HepG2 (cell line): ENCODE measurements at regions not wholly inside any gene's neighbourhood (a gene's known extent, or its start where the extent isn't known, plus 50 kb on each side); places are given as distances from the start of the nearest gene placed in this dataset.

ENCODE experiments used
- ATAC-seq: fragments of 200-7000 bp; cut with Tn5 transposase; 3 replicates; pipeline ENCODE4 v1.9.1; 2020; ENCODE audit warnings: mild to moderate bottlenecking, moderate library complexity
- BruUV-seq: library from RNA; stranded (reverse); fragments of 400-500 nt; replicated peaks from 2 replicates; lab custom pipeline; 2021; lab: Mats Ljungman, UMichigan
- CTCF ChIA-PET: fragments of 300-600 bp; formaldehyde crosslinking; extraction: SDS; loops from one replicate; lab custom pipeline; 2021; ENCODE audit warnings: low total read pairs, inconsistent platforms, low intra/inter-chr PET ratio; lab: Yijun Ruan, JAX
- POLR2A ChIA-PET: fragments of 350-600 bp; sonication (Branson Sonifier 250); formaldehyde crosslinking; loops from one replicate; lab custom pipeline; 2020; ENCODE audit warnings: antibody characterized with exemption, inconsistent platforms; lab: Yijun Ruan, JAX
- DNase-seq: peaks from one replicate; pipeline ENCODE4 v3.0.0-alpha.2; 2015; ENCODE audit warnings: low spot score
- FAIRE-seq: peaks from 3 replicates; lab custom pipeline; 2011; peaks lifted over from hg19 to GRCh38; lab: Jason Lieb, UNC
- H2AFZ ChIP-seq: one replicate; pipeline ENCODE4 v1.6.1; 2011; ENCODE audit warnings: low read length, inconsistent platforms
- H3K27ac ChIP-seq: fragments of 300-600 bp; 3 replicates; pipeline ENCODE4 v1.8.0; 2011; ENCODE audit warnings: mixed run types, mild to moderate bottlenecking, mixed read lengths, low read length, inconsistent platforms; ENCODE audit not compliant: insufficient read depth; ENCODE audit errors: extremely low read length
- H3K27me3 ChIP-seq, 2 experiments: fragments of 200-600 bp in 1 of 2; 2 replicates in 1 of 2; 3 replicates in 1 of 2; pipeline versions ENCODE4 v1.6.0 to v1.8.0; 2011; ENCODE audit warnings: low read length in 2 of 2, mild to moderate bottlenecking in 2 of 2, moderate library complexity in 2 of 2, inconsistent platforms in 1 of 2; ENCODE audit not compliant: insufficient read depth in 2 of 2, control insufficient read depth in 1 of 2
- H3K36me3 ChIP-seq, 2 experiments: fragments of 200-600 bp in 1 of 2; replicated peaks in 1 of 2; 2 replicates in 1 of 2; 3 replicates in 1 of 2; pipeline versions ENCODE4 v1.5.1 to v1.8.0; 2011; ENCODE audit warnings: low read length in 2 of 2, inconsistent platforms in 1 of 2; ENCODE audit not compliant: insufficient read depth in 2 of 2, control insufficient read depth in 1 of 2
- H3K4me1 ChIP-seq: 2 replicates; pipeline ENCODE4 v1.5.1; 2012; ENCODE audit warnings: low read length, inconsistent platforms; ENCODE audit not compliant: insufficient read depth
- H3K4me2 ChIP-seq: 2 replicates; pipeline ENCODE4 v1.6.0; 2011; ENCODE audit warnings: low read depth, low read length, inconsistent platforms
- H3K4me3 ChIP-seq, 3 experiments: fragments of 200-600 bp in 1 of 3; sonication (generic), shearing (Covaris generic) in 1 of 3; replicated peaks in 1 of 3; 2 replicates each; pipeline ENCODE4 v1.5.1; 2011 to 2016; ENCODE audit warnings: low read length in 3 of 3, inconsistent platforms in 2 of 3, low read depth in 2 of 3, mild to moderate bottlenecking in 2 of 3, control low read depth in 1 of 3, mixed read lengths in 1 of 3; ENCODE audit not compliant: insufficient read depth in 1 of 3
- H3K79me2 ChIP-seq: one replicate; pipeline ENCODE4 v1.6.1; 2011; ENCODE audit warnings: low read length, inconsistent platforms; ENCODE audit not compliant: insufficient read depth
- H3K9ac ChIP-seq: 2 replicates; pipeline ENCODE4 v1.6.0; 2011; ENCODE audit warnings: mild to moderate bottlenecking, low read depth, low read length, inconsistent platforms; ENCODE audit not compliant: insufficient read depth
- H3K9me3 ChIP-seq: 2 replicates; pipeline ENCODE4 v1.5.1; 2012; ENCODE audit warnings: mild to moderate bottlenecking, low read length
- H4K20me1 ChIP-seq: 2 replicates; pipeline ENCODE4 v1.6.0; 2011; ENCODE audit warnings: inconsistent platforms, mild to moderate bottlenecking, low read length, moderate library complexity; ENCODE audit not compliant: insufficient read depth
- ATF6 ChIP-seq: sonication (generic); formaldehyde crosslinking; conservative IDR thresholded peaks from 2 replicates; pipeline ENCODE4 v1.4.0; 2020; ENCODE audit warnings: missing genetic modification reagents
- BCL6 ChIP-seq: IDR thresholded peaks from 2 replicates; pipeline ENCODE4 v1.6.1; 2016; ENCODE audit warnings: missing genetic modification reagents, missing compliant biosample characterization
- CREB1 ChIP-seq, 2 experiments: fragments of 450-650 bp in 1 of 2; IDR thresholded peaks; 2 replicates each; pipeline ENCODE4 v1.6.1; 2016 to 2017; ENCODE audit warnings: control low read depth in 1 of 2, mild to moderate bottlenecking in 1 of 2, missing compliant biosample characterization in 1 of 2, missing genetic modification characterization in 1 of 2
- FOXM1 ChIP-seq: sonication (generic); formaldehyde crosslinking; IDR thresholded peaks from 2 replicates; pipeline ENCODE4 v1.5.0; 2020; ENCODE audit warnings: missing genetic modification reagents
- HOXA7 ChIP-seq: sonication (generic); formaldehyde crosslinking; IDR thresholded peaks from 2 replicates; pipeline ENCODE4 v1.8.1; 2022; ENCODE audit warnings: mild to moderate bottlenecking, missing genetic modification reagents, moderate library complexity
- LRRFIP1 ChIP-seq: sonication (generic); formaldehyde crosslinking; conservative IDR thresholded peaks from 2 replicates; pipeline ENCODE4 v1.4.0; 2020; ENCODE audit warnings: missing genetic modification reagents
- MATR3 ChIP-seq: sonication (generic); formaldehyde crosslinking; IDR thresholded peaks from 2 replicates; pipeline ENCODE4 v1.4.0; 2020; ENCODE audit warnings: missing genetic modification reagents
- MZF1 ChIP-seq: sonication (generic); formaldehyde crosslinking; IDR thresholded peaks from 2 replicates; pipeline ENCODE4 v1.8.1; 2023; ENCODE audit warnings: mild to moderate bottlenecking, missing genetic modification reagents, borderline replicate concordance
- NCOA5 ChIP-seq: sonication (generic); formaldehyde crosslinking; IDR thresholded peaks from 2 replicates; pipeline ENCODE4 v1.4.0; 2020; ENCODE audit warnings: missing genetic modification reagents
- SMARCC2 ChIP-seq: fragments of 450-650 bp; IDR thresholded peaks from 2 replicates; pipeline ENCODE4 v1.6.1; 2017; ENCODE audit warnings: antibody characterized with exemption, mild to moderate bottlenecking
- ZBTB34 ChIP-seq: sonication (generic); formaldehyde crosslinking; IDR thresholded peaks from 2 replicates; pipeline ENCODE4 v1.8.0; 2022; ENCODE audit warnings: mild to moderate bottlenecking, missing genetic modification reagents
- ZFP90 ChIP-seq: sonication (generic); formaldehyde crosslinking; IDR thresholded peaks from 2 replicates; pipeline ENCODE4 v1.8.0; 2022; ENCODE audit warnings: missing genetic modification reagents, mild to moderate bottlenecking, inconsistent platforms, borderline replicate concordance
- ZNF143 ChIP-seq: sonication (generic); formaldehyde crosslinking; IDR thresholded peaks from 2 replicates; pipeline ENCODE4 v1.4.0; 2020; ENCODE audit warnings: missing genetic modification reagents
- ZNF441 ChIP-seq: sonication (generic); formaldehyde crosslinking; IDR thresholded peaks from 2 replicates; pipeline ENCODE4 v1.7.0; 2021; ENCODE audit warnings: missing genetic modification reagents, borderline replicate concordance
- ZNF503 ChIP-seq: sonication (generic); formaldehyde crosslinking; IDR thresholded peaks from 2 replicates; pipeline ENCODE4 v1.4.0; 2020; ENCODE audit warnings: missing genetic modification reagents
- ZNF720 ChIP-seq: sonication (generic); formaldehyde crosslinking; IDR thresholded peaks from 2 replicates; pipeline ENCODE4 v1.4.0; 2020; ENCODE audit warnings: missing genetic modification reagents
- ZNF788 ChIP-seq: sonication (generic); formaldehyde crosslinking; IDR thresholded peaks from 2 replicates; pipeline ENCODE4 v1.5.0; 2020; ENCODE audit warnings: mild to moderate bottlenecking, missing genetic modification reagents, borderline replicate concordance
- WGBS: methylation state at CpG from one replicate; pipeline ENCODE4 v1.1.6; 2017; ENCODE audit warnings: low lambda C conversion rate; 5-methylcytosine and 5-hydroxymethylcytosine counted together
- in situ Hi-C: cut with HindIII; loops from 2 replicates; pipeline ENCODE4 v1.10.0; 2017; ENCODE audit warnings: low pct_unique_long_range_greater_than_20kb; ENCODE audit not compliant: extremely low pct_ligation_motif_present
- intact Hi-C: fragments of 100-400 bp; cut with micrococcal nuclease; formaldehyde crosslinking; loops from one replicate; pipeline ENCODE4 v1.10.0; 2022; ENCODE audit not compliant: unreplicated experiment

GRCh38 chr4:145423017-145423708 is 58.5 kb upstream of the SMAD1 start:
- Histone ChIP-seq H3K27ac (no peak overlapping the region), H3K27me3 (no peaks in the 10 kb centered on the region), H4K20me1 (no peaks in the 10 kb centered on the region; the same call in 1 of the 2 replicates), H3K9ac (no peak overlapping the region), H3K9me3 (no peaks in the 10 kb centered on the region)
- intact Hi-C loops, result no loop called here
- TF ChIP-seq ZNF788, result no peak
- TF ChIP-seq ZBTB34 (CRISPR knock-in tag), result no peak
- TF ChIP-seq MATR3, result no peak
- no peak for TF ChIP-seq ZNF503 (CRISPR knock-in tag)
- no peak for TF ChIP-seq ATF6
- TF ChIP-seq CREB1 (IDR thresholded peaks at IDR 0.05), result no peak
- TF ChIP-seq CREB1 (CRISPR knock-in tag; IDR thresholded peaks at IDR 0.05), result no peak
- TF ChIP-seq FOXM1, result no peak
- no peak for TF ChIP-seq ZFP90 (CRISPR knock-in tag)
- TF ChIP-seq HOXA7 (CRISPR knock-in tag), result no peak
- no peak for TF ChIP-seq ZNF143
- no peak for TF ChIP-seq BCL6
- no peak for TF ChIP-seq LRRFIP1 (CRISPR knock-in tag)
- no peak for TF ChIP-seq NCOA5 (CRISPR knock-in tag)
- no peak for TF ChIP-seq SMARCC2
- no peak for TF ChIP-seq MZF1 (CRISPR knock-in tag)
- TF ChIP-seq ZNF720 (CRISPR knock-in tag), result no peak
- TF ChIP-seq ZNF441 (CRISPR knock-in tag), result no peak
- TF ChIP-seq, all 625 proteins: peak for 0
- 21% methylated on average over 5 of the region's 5 CpGs for WGBS
- in situ Hi-C loops, result no loop called here
- Histone ChIP-seq H2AFZ (no peak overlapping the region), H3K4me3 (no peak overlapping the region), H3K4me1 (peaks cover 9% of the 10 kb centered on the region), H3K4me2 (no peak overlapping the region), H3K36me3 (no peaks in the 10 kb centered on the region), H3K79me2 (no peaks in the 10 kb centered on the region)
- ChIA-PET CTCF (no interaction called here), POLR2A (no interaction called here)
- FAIRE-seq (no peak), ATAC-seq (no peak), DNase-seq (no peak)
- BruUV-seq, result no TSS peak
